D721Med (cell line): ENCODE measurements at regions not wholly inside any gene's neighbourhood (a gene's known extent, or its start where the extent isn't known, plus 50 kb on each side); places are given as distances from the start of the nearest gene placed in this dataset.

Source experiments
- DNase-seq: peaks from one replicate; pipeline ENCODE4 v3.0.0; 2011; ENCODE audit warnings: low spot score; ENCODE audit not compliant: insufficient read length
- FAIRE-seq: peaks from 2 replicates; lab custom pipeline; 2011; peaks lifted over from hg19 to GRCh38; lab: Jason Lieb, UNC
- CTCF ChIP-seq: IDR thresholded peaks from 2 replicates; pipeline ENCODE4 v1.5.1; 2012; ENCODE audit warnings: mild to moderate bottlenecking, control low read depth; ENCODE audit not compliant: insufficient read depth; ENCODE audit errors: missing control alignments

GRCh38 chr6:141354191-141354955 is 778.4 kb upstream of the GJE1 start:
- FAIRE-seq = no peak
- DNase-seq = no peak
- TF ChIP-seq CTCF = no peak

GRCh38 chr6:141351721-141352120 is 781.0 kb upstream of the GJE1 start:
- no peak for TF ChIP-seq CTCF
- DNase-seq (no peak), FAIRE-seq (no peak)

GRCh38 chr6:141349710-141350109 is 783.0 kb upstream of the GJE1 start:
- FAIRE-seq = no peak

GRCh38 chr6:141347906-141348492 is 784.7 kb upstream of the GJE1 start:
- DNase-seq = no peak
- TF ChIP-seq CTCF = no peak
- FAIRE-seq = no peak

More at GRCh38 chr6:141349710-141350109, 783.0 kb upstream of the GJE1 start:
- no peak for DNase-seq
- no peak for TF ChIP-seq CTCF

GRCh38 chr6:141347086-141347485 is 785.6 kb upstream of the GJE1 start:
- no peak for TF ChIP-seq CTCF
- DNase-seq = no peak
- FAIRE-seq = no peak

- FAIRE-seq = no peak
Observed at GRCh38 chr6:141346535-141346934, 786.2 kb upstream of the GJE1 start.

More at GRCh38 chr6:141346535-141346934, 786.2 kb upstream of the GJE1 start:
- DNase-seq = no peak
- TF ChIP-seq CTCF = no peak
